Suprapubic skin (tissue), 3 donors: ENCODE measurements at regions not wholly inside any gene's neighbourhood (a gene's known extent, or its start where the extent isn't known, plus 50 kb on each side); places are given as distances from the start of the nearest gene placed in this dataset.

ENCODE experiments used
- CTCF ChIP-seq, 2 donors: fragments of 200-600 bp in 1 of 2; fragments of 450-650 bp in 1 of 2; sonication (generic) in 1 of 2; IDR thresholded peaks; one replicate each; pipeline ENCODE4 v1.5.1; 2016 to 2019; ENCODE audit warnings: antibody characterized with exemption in 2 of 2, mild to moderate bottlenecking in 1 of 2, moderate library complexity in 1 of 2
- EP300 ChIP-seq: sonication (generic); formaldehyde crosslinking; IDR thresholded peaks from one replicate; pipeline ENCODE4 v1.6.1; 2017; ENCODE audit warnings: antibody characterized with exemption
- POLR2A ChIP-seq, 2 donors: fragments of 450-650 bp; IDR thresholded peaks; one replicate each; pipeline ENCODE4 v1.6.1; 2017; ENCODE audit warnings: antibody characterized with exemption in 2 of 2, mild to moderate bottlenecking in 2 of 2, moderate library complexity in 2 of 2

- TF ChIP-seq CTCF (IDR thresholded peaks at IDR 0.05) (no peak), POLR2A (IDR thresholded peaks at IDR 0.05) (no peak), EP300 (no peak)
These were observed 163.5 kb downstream of the CCER1 start for GRCh38 chr12:90791445-90791844.
